Keratinocyte (primary cell): ENCODE measurements at regions not wholly inside any gene's neighbourhood (a gene's known extent, or its start where the extent isn't known, plus 50 kb on each side); places are given as distances from the start of the nearest gene placed in this dataset.

Experiments used
- DNase-seq: peaks from one replicate; pipeline ENCODE4 v3.0.0-alpha.2; 2011; ENCODE audit warnings: low read depth, missing footprints, low spot score
- FAIRE-seq: peaks from 2 replicates; lab custom pipeline; 2011; peaks lifted over from hg19 to GRCh38; lab: Jason Lieb, UNC
- H2AFZ ChIP-seq: 2 replicates; pipeline ENCODE4 v1.6.0; 2012; ENCODE audit warnings: low read length, control low read depth, inconsistent platforms; ENCODE audit not compliant: control insufficient read depth
- H3K27ac ChIP-seq: 2 replicates; pipeline ENCODE4 v1.5.1; 2011; ENCODE audit warnings: low read length; ENCODE audit not compliant: control insufficient read depth, insufficient read depth
- H3K27me3 ChIP-seq: 3 replicates; pipeline ENCODE4 v1.6.0; 2011; ENCODE audit warnings: low read length; ENCODE audit not compliant: control insufficient read depth, insufficient read depth; ENCODE audit errors: extremely low read depth
- H3K36me3 ChIP-seq, 2 experiments: 2 replicates in 1 of 2; 3 replicates in 1 of 2; pipeline ENCODE4 v1.5.1; 2011; ENCODE audit warnings: low read length in 2 of 2, mild to moderate bottlenecking in 1 of 2; ENCODE audit not compliant: control insufficient read depth in 2 of 2, insufficient read depth in 2 of 2; ENCODE audit errors: extremely low read depth in 1 of 2
- H3K4me1 ChIP-seq: 3 replicates; pipeline ENCODE4 v1.5.1; 2011; ENCODE audit warnings: low read length; ENCODE audit not compliant: control insufficient read depth, insufficient read depth; ENCODE audit errors: extremely low read depth
- H3K4me2 ChIP-seq: 3 replicates; pipeline ENCODE4 v1.6.0; 2011; ENCODE audit warnings: low read depth, low read length; ENCODE audit not compliant: control insufficient read depth, insufficient read depth; ENCODE audit errors: extremely low read depth
- H3K4me3 ChIP-seq, 3 experiments: fragments of 200-600 bp in 1 of 3; sonication (generic) in 1 of 3; 2 replicates in 2 of 3; 3 replicates in 1 of 3; pipeline ENCODE4 v1.5.1; 2011 to 2016; ENCODE audit warnings: low read length in 3 of 3, mild to moderate bottlenecking in 3 of 3, control low read depth in 2 of 3, inconsistent platforms in 1 of 3, low read depth in 1 of 3, mixed read lengths in 1 of 3, mixed run types in 1 of 3, moderate library complexity in 1 of 3; ENCODE audit not compliant: control insufficient read depth in 2 of 3, insufficient read depth in 2 of 3; ENCODE audit errors: extremely low read depth in 1 of 3
- H3K79me2 ChIP-seq: 2 replicates; pipeline ENCODE4 v1.6.0; 2012; ENCODE audit warnings: low read length; ENCODE audit not compliant: control insufficient read depth, insufficient read depth
- H3K9ac ChIP-seq: 3 replicates; pipeline ENCODE4 v1.6.0; 2011; ENCODE audit warnings: low read length; ENCODE audit not compliant: control insufficient read depth, insufficient read depth; ENCODE audit errors: extremely low read depth
- H3K9me1 ChIP-seq: 3 replicates; pipeline ENCODE4 v1.6.0; 2011; ENCODE audit warnings: low read length; ENCODE audit not compliant: control insufficient read depth, insufficient read depth; ENCODE audit errors: extremely low read depth
- H3K9me3 ChIP-seq: 2 replicates; pipeline ENCODE4 v1.5.1; 2012; ENCODE audit warnings: low read depth, low read length; ENCODE audit not compliant: control insufficient read depth
- H4K20me1 ChIP-seq: 3 replicates; pipeline ENCODE4 v1.6.0; 2011; ENCODE audit warnings: low read length; ENCODE audit not compliant: control insufficient read depth, insufficient read depth; ENCODE audit errors: extremely low read depth
- CTCF ChIP-seq, 3 experiments: IDR thresholded peaks in 1 of 3; conservative IDR thresholded peaks in 1 of 3; optimal IDR thresholded peaks in 1 of 3; 2 replicates in 2 of 3; 3 replicates in 1 of 3; pipeline versions ENCODE3 to v1.5.1; 2011; ENCODE audit warnings: low read length in 3 of 3, mild to moderate bottlenecking in 3 of 3, moderate library complexity in 2 of 3, control low read depth in 1 of 3, inconsistent platforms in 1 of 3; ENCODE audit not compliant: insufficient read depth in 2 of 3; ENCODE audit errors: extremely low read depth in 1 of 3
- EZH2 ChIP-seq: IDR thresholded peaks from one replicate; pipeline ENCODE4 v1.6.1; 2012; ENCODE audit warnings: inconsistent platforms, mild to moderate bottlenecking, low read length, moderate library complexity
- dilution Hi-C: fragments of 300-500 bp; cut with MboI; formaldehyde crosslinking; loops from one replicate; pipeline ENCODE4 v1.7.0; 2020; ENCODE audit warnings: low sequenced_read_pairs; ENCODE audit not compliant: extremely low pct_ligation_motif_present

GRCh38 chr5:172506921-172507320 lies 52.6 kb upstream of the SH3PXD2B start:
- no peaks in the 10 kb centered on the region for H3K9me1 ChIP-seq
- no peak overlapping the region for H3K4me3 ChIP-seq
- DNase-seq (no peak), FAIRE-seq (no peak)
- no peak overlapping the region for H3K9ac ChIP-seq
- TF ChIP-seq EZH2 = no peak
- no peak for TF ChIP-seq CTCF (optimal IDR thresholded peaks at IDR 0.05 in 1 of 3, IDR thresholded peaks at IDR 0.05 in 1 of 3, conservative IDR thresholded peaks at IDR 0.05 in 1 of 3; ENCODE audit: extremely low read depth in 1 of 3, insufficient read depth in 2 of 3, low read length in 3 of 3)
- H3K9me3 ChIP-seq = no peaks in the 10 kb centered on the region
- no peak overlapping the region for H3K4me2 ChIP-seq
- no peaks in the 10 kb centered on the region for H3K27me3 ChIP-seq
- no peaks in the 10 kb centered on the region for H3K4me1 ChIP-seq
- H3K27ac ChIP-seq = no peak overlapping the region
- H4K20me1 ChIP-seq = no peaks in the 10 kb centered on the region
- no peak overlapping the region for H2AFZ ChIP-seq
- dilution Hi-C loops = no loop called here
- no peaks in the 10 kb centered on the region for H3K36me3 ChIP-seq
- no peaks in the 10 kb centered on the region for H3K79me2 ChIP-seq

GRCh38 chr5:172506251-172506650 lies 51.9 kb upstream of the SH3PXD2B start:
- H3K9me3 ChIP-seq = no peaks in the 10 kb centered on the region
- no peaks in the 10 kb centered on the region for H3K36me3 ChIP-seq
- no peaks in the 10 kb centered on the region for H3K4me1 ChIP-seq
- no peak overlapping the region for H2AFZ ChIP-seq
- no peaks in the 10 kb centered on the region for H3K27me3 ChIP-seq
- H3K9ac ChIP-seq = no peak overlapping the region
- no peak overlapping the region for H3K4me3 ChIP-seq
- H4K20me1 ChIP-seq = no peaks in the 10 kb centered on the region
- no peak overlapping the region for H3K4me2 ChIP-seq
- FAIRE-seq = no peak
- no peaks in the 10 kb centered on the region for H3K9me1 ChIP-seq
- TF ChIP-seq EZH2 (no peak), CTCF (optimal IDR thresholded peaks at IDR 0.05 in 1 of 3, IDR thresholded peaks at IDR 0.05 in 1 of 3, conservative IDR thresholded peaks at IDR 0.05 in 1 of 3; ENCODE audit: extremely low read depth in 1 of 3, insufficient read depth in 2 of 3, low read length in 3 of 3) (no peak)
- DNase-seq = no peak
- no peak overlapping the region for H3K27ac ChIP-seq
- dilution Hi-C loops = no loop called here
- no peaks in the 10 kb centered on the region for H3K79me2 ChIP-seq
